Activated T-cell treated with anti-CD3 and anti-CD28 coated beads for 48 hours (primary cell): ENCODE measurements at regions not wholly inside any gene's neighbourhood (a gene's known extent, or its start where the extent isn't known, plus 50 kb on each side); places are given as distances from the start of the nearest gene placed in this dataset.

ENCODE experiments used
- DNase-seq: peaks from one replicate; pipeline ENCODE4 v3.0.0-alpha.2; 2020; ENCODE audit warnings: low read depth

- no peak for DNase-seq
Observed at GRCh38 chr4:27514711-27515110, 654.1 kb downstream of the STIM2 start.

- no peak for DNase-seq
Observed at GRCh38 chr4:27515140-27515539, 654.5 kb downstream of the STIM2 start.

GRCh38 chr4:27518876-27519275 is 658.2 kb downstream of the STIM2 start:
- no peak for DNase-seq

- no peak for DNase-seq
Observed at GRCh38 chr4:27524224-27524623, 663.6 kb downstream of the STIM2 start.

- DNase-seq: no peak
Observed at GRCh38 chr4:27534488-27534887, 673.8 kb downstream of the STIM2 start.

GRCh38 chr4:27568236-27568951 is 707.8 kb downstream of the STIM2 start:
- DNase-seq: no peak

- no peak for DNase-seq
Observed at GRCh38 chr4:27568952-27569319, 708.3 kb downstream of the STIM2 start.

- no peak for DNase-seq
Observed at GRCh38 chr4:27574743-27575142, 714.1 kb downstream of the STIM2 start.

- DNase-seq: no peak
Observed at GRCh38 chr4:27577951-27578350, 717.3 kb downstream of the STIM2 start.

GRCh38 chr4:27592738-27593137 is 732.1 kb downstream of the STIM2 start:
- DNase-seq: no peak

GRCh38 chr4:27594922-27595321 is 734.3 kb downstream of the STIM2 start:
- DNase-seq: no peak

- no peak for DNase-seq
Observed at GRCh38 chr4:27595571-27596360, 735.1 kb downstream of the STIM2 start.

- no peak for DNase-seq
Observed at GRCh38 chr4:27602172-27602571, 741.5 kb downstream of the STIM2 start.

GRCh38 chr4:27604692-27605091 is 744.1 kb downstream of the STIM2 start:
- no peak for DNase-seq

- DNase-seq: no peak
Observed at GRCh38 chr4:27616166-27616565, 755.5 kb downstream of the STIM2 start.

GRCh38 chr4:27619435-27619834 is 758.8 kb downstream of the STIM2 start:
- DNase-seq: no peak

- DNase-seq: no peak
Observed at GRCh38 chr4:27620886-27621285, 760.2 kb downstream of the STIM2 start.

- DNase-seq: no peak
Observed at GRCh38 chr4:27624749-27625148, 764.1 kb downstream of the STIM2 start.

GRCh38 chr4:27628609-27629008 is 768.0 kb downstream of the STIM2 start:
- DNase-seq: no peak

- no peak for DNase-seq
Observed at GRCh38 chr4:27629532-27630225, 769.0 kb downstream of the STIM2 start.

GRCh38 chr4:27635936-27636913 is 775.6 kb downstream of the STIM2 start:
- no peak for DNase-seq
